GM21825 (cell line): ENCODE measurements at regions not wholly inside any gene's neighbourhood (a gene's known extent, or its start where the extent isn't known, plus 50 kb on each side); places are given as distances from the start of the nearest gene placed in this dataset.
"Not testable (repeated sequence)": the region's sequence is repeated elsewhere in the genome, so short reads cannot be mapped to it uniquely, and the experiment has no call there.

Source experiments
- ATAC-seq: cut with Tn5 transposase; IDR thresholded peaks from one replicate; pipeline ENCODE4 v1.9.1; 2021; ENCODE audit warnings: mild to moderate bottlenecking, moderate library complexity; ENCODE audit not compliant: unreplicated experiment

- ATAC-seq = no peak
These were observed 1157.4 kb downstream of the TBC1D22A start for GRCh38 chr22:47919893-47920292.

GRCh38 chr22:47919001-47919441, 1156.6 kb downstream of the TBC1D22A start:
- ATAC-seq = no peak

GRCh38 chr22:47918276-47918921, 1155.9 kb downstream of the TBC1D22A start:
- ATAC-seq = no peak

GRCh38 chr22:47914481-47915097, 1152.1 kb downstream of the TBC1D22A start:
- no peak for ATAC-seq

GRCh38 chr22:47902646-47903180, 1140.3 kb downstream of the TBC1D22A start:
- no peak for ATAC-seq

GRCh38 chr22:47901911-47902310, 1139.5 kb downstream of the TBC1D22A start:
- no peak for ATAC-seq

- no peak for ATAC-seq
These were observed 1137.4 kb downstream of the TBC1D22A start for GRCh38 chr22:47899894-47900293.

GRCh38 chr22:47898946-47899345, 1136.5 kb downstream of the TBC1D22A start:
- ATAC-seq = no peak

GRCh38 chr22:47891609-47892008, 1129.2 kb downstream of the TBC1D22A start:
- ATAC-seq = no peak

GRCh38 chr22:47888817-47889216, 1126.4 kb downstream of the TBC1D22A start:
- no peak for ATAC-seq

- no peak for ATAC-seq
These were observed 1122.3 kb downstream of the TBC1D22A start for GRCh38 chr22:47884775-47885174.

- no peak for ATAC-seq
These were observed 1121.8 kb downstream of the TBC1D22A start for GRCh38 chr22:47884200-47884599.

GRCh38 chr22:47883757-47884156, 1121.3 kb downstream of the TBC1D22A start:
- no peak for ATAC-seq

GRCh38 chr22:47879346-47879745, 1116.9 kb downstream of the TBC1D22A start:
- ATAC-seq = no peak

- no peak for ATAC-seq
These were observed 1116.0 kb downstream of the TBC1D22A start for GRCh38 chr22:47878460-47878859.

GRCh38 chr22:47872761-47873535, 1110.5 kb downstream of the TBC1D22A start:
- ATAC-seq = no peak

GRCh38 chr22:47865626-47866025, 1103.2 kb downstream of the TBC1D22A start:
- ATAC-seq = no peak

- no peak for ATAC-seq
These were observed 1099.9 kb downstream of the TBC1D22A start for GRCh38 chr22:47862394-47862793.

- ATAC-seq = not testable (repeated sequence)
These were observed 1098.5 kb downstream of the TBC1D22A start for GRCh38 chr22:47860907-47861306.

GRCh38 chr22:47859881-47860525, 1097.6 kb downstream of the TBC1D22A start:
- no peak for ATAC-seq

- no peak for ATAC-seq
These were observed 1096.4 kb downstream of the TBC1D22A start for GRCh38 chr22:47858773-47859306.
